Upper lobe of right lung (tissue), 1 donor: ENCODE measurements at regions not wholly inside any gene's neighbourhood (a gene's known extent, or its start where the extent isn't known, plus 50 kb on each side); places are given as distances from the start of the nearest gene placed in this dataset.

Source experiments
- ATAC-seq: fragments of 200-7000 bp; cut with Tn5 transposase; one replicate; pipeline ENCODE4 v1.9.1; 2020; ENCODE audit warnings: mild to moderate bottlenecking, moderate library complexity
- DNase-seq: peaks from one replicate; pipeline ENCODE4 v3.0.0-alpha.2; 2020
- H3K27ac ChIP-seq: fragments of 200-600 bp; one replicate; pipeline ENCODE4 v1.8.0; 2022
- H3K27me3 ChIP-seq: fragments of 200-600 bp; one replicate; pipeline ENCODE4 v1.8.0; 2022; ENCODE audit warnings: mild to moderate bottlenecking
- H3K36me3 ChIP-seq: fragments of 200-600 bp; one replicate; pipeline ENCODE4 v1.8.0; 2022
- H3K4me1 ChIP-seq: fragments of 200-600 bp; one replicate; pipeline ENCODE4 v1.8.0; 2022
- H3K4me3 ChIP-seq: fragments of 200-600 bp; one replicate; pipeline ENCODE4 v1.8.0; 2022; ENCODE audit warnings: mild to moderate bottlenecking
- H3K9me3 ChIP-seq: fragments of 200-600 bp; one replicate; pipeline ENCODE4 v1.8.0; 2022
- CTCF ChIP-seq: fragments of 200-600 bp; IDR thresholded peaks from one replicate; pipeline ENCODE4 v1.8.0; 2022; ENCODE audit warnings: antibody characterized with exemption
- intact Hi-C: fragments of 100-400 bp; cut with DNase I; formaldehyde crosslinking; loops from one replicate; pipeline ENCODE4 v1.11.0; 2022
- donor health status: DM: no; HTN: yes; CAD: no; lungs with severe emphysema.

- DNase-seq (no peak), ATAC-seq (no peak)
- intact Hi-C loops: no loop called here
- H3K4me1 ChIP-seq: no peaks in the 10 kb centered on the region
- H3K36me3 ChIP-seq: no peaks in the 10 kb centered on the region
- H3K9me3 ChIP-seq: no peaks in the 10 kb centered on the region
- TF ChIP-seq CTCF: no peak
- no peak overlapping the region for H3K4me3 ChIP-seq
- H3K27ac ChIP-seq: no peak overlapping the region
- no peaks in the 10 kb centered on the region for H3K27me3 ChIP-seq
Observed at GRCh38 chr18:71832946-71833617, 711.1 kb downstream of the CBLN2 start.

GRCh38 chr18:71831039-71831438 is 713.1 kb downstream of the CBLN2 start:
- intact Hi-C loops: no loop called here
- Histone ChIP-seq H3K36me3 (no peaks in the 10 kb centered on the region), H3K9me3 (no peaks in the 10 kb centered on the region), H3K27me3 (no peaks in the 10 kb centered on the region), H3K4me1 (no peaks in the 10 kb centered on the region), H3K4me3 (no peak overlapping the region), H3K27ac (no peak overlapping the region)
- peak; percentile 68 for ATAC-seq
- TF ChIP-seq CTCF: no peak
- no peak for DNase-seq

- Histone ChIP-seq H3K9me3 (no peaks in the 10 kb centered on the region), H3K27ac (no peak overlapping the region), H3K4me3 (no peak overlapping the region), H3K27me3 (no peaks in the 10 kb centered on the region), H3K4me1 (no peaks in the 10 kb centered on the region), H3K36me3 (no peaks in the 10 kb centered on the region)
- TF ChIP-seq CTCF: no peak
- no peak for DNase-seq
- ATAC-seq: no peak
- intact Hi-C loops: no loop called here
Observed at GRCh38 chr18:71827301-71827700, 716.8 kb downstream of the CBLN2 start.

- no peak for TF ChIP-seq CTCF
- intact Hi-C loops: no loop called here
- Histone ChIP-seq H3K36me3 (no peaks in the 10 kb centered on the region), H3K27ac (no peak overlapping the region), H3K4me1 (no peaks in the 10 kb centered on the region), H3K27me3 (no peaks in the 10 kb centered on the region), H3K4me3 (no peak overlapping the region), H3K9me3 (no peaks in the 10 kb centered on the region)
- DNase-seq: no peak
- no peak for ATAC-seq
Observed at GRCh38 chr18:71815305-71815704, 728.8 kb downstream of the CBLN2 start.

GRCh38 chr18:71809711-71810110 is 734.4 kb downstream of the CBLN2 start:
- no peaks in the 10 kb centered on the region for H3K36me3 ChIP-seq
- H3K4me1 ChIP-seq: no peaks in the 10 kb centered on the region
- intact Hi-C loops: no loop called here
- no peaks in the 10 kb centered on the region for H3K9me3 ChIP-seq
- no peak for TF ChIP-seq CTCF
- no peak overlapping the region for H3K27ac ChIP-seq
- DNase-seq (no peak), ATAC-seq (no peak)
- H3K27me3 ChIP-seq: no peaks in the 10 kb centered on the region
- no peak overlapping the region for H3K4me3 ChIP-seq

- Histone ChIP-seq H3K4me1 (no peaks in the 10 kb centered on the region), H3K36me3 (no peaks in the 10 kb centered on the region), H3K27ac (no peak overlapping the region), H3K9me3 (no peaks in the 10 kb centered on the region), H3K27me3 (no peaks in the 10 kb centered on the region), H3K4me3 (no peak overlapping the region)
- intact Hi-C loops: no loop called here
- no peak for ATAC-seq
- no peak for DNase-seq
- TF ChIP-seq CTCF: no peak
Observed at GRCh38 chr18:71808616-71809015, 735.5 kb downstream of the CBLN2 start.
